ENCODE measurements at regions not wholly inside any gene's neighbourhood (a gene's known extent, or its start where the extent isn't known, plus 50 kb on each side); places are given as distances from the start of the nearest gene placed in this dataset.

GRCh38 chr4:16450724-16451123 is 224.5 kb upstream of the TAPT1 start:
- BruUV-seq (replicated peaks): no TSS peak
- H3K27ac ChIP-seq (ENCODE audit: extremely low read depth, low read depth, low read length): no peak overlapping the region
- in situ Hi-C loops (cut with MboI): loop anchor here (10.0 kb wide), 1 partner anchor 156 kb away; no protein-coding TSS in a partner anchor
- TF ChIP-seq EWSR1 (IDR thresholded peaks at IDR 0.05; ENCODE audit: borderline replicate concordance, low read depth, partially characterized antibody) (no peak), ARID4B (CRISPR knock-in tag; IDR thresholded peaks at IDR 0.05) (no peak), ATF3 (IDR thresholded peaks at IDR 0.05) (no peak), ATF3 (CRISPR knock-in tag; conservative IDR thresholded peaks at IDR 0.05) (no peak), RAD51 (IDR thresholded peaks at IDR 0.05; ENCODE audit: borderline replicate concordance, low read depth) (no peak), C11orf30 (IDR thresholded peaks at IDR 0.05; ENCODE audit: low read depth) (no peak), FIP1L1 (IDR thresholded peaks at IDR 0.05; ENCODE audit: low read depth, low read length, poor library complexity, severe bottlenecking) (no peak), MITF (IDR thresholded peaks at IDR 0.05) (no peak), STAG1 (CRISPR knock-in tag; IDR thresholded peaks at IDR 0.05; ENCODE audit: borderline replicate concordance) (no peak), NCOA2 (IDR thresholded peaks at IDR 0.05; ENCODE audit: partially characterized antibody in 2 of 2) (no peak), CTCFL (IDR thresholded peaks at IDR 0.05; ENCODE audit: borderline replicate concordance, insufficient read depth, low read depth, low read length, poor library complexity, severe bottlenecking) (no peak), GTF2B (IDR thresholded peaks at IDR 0.05; ENCODE audit: extremely low read depth, insufficient read length) (no peak), SAFB2 (IDR thresholded peaks at IDR 0.05; ENCODE audit: borderline replicate concordance, low read depth, low read length, severe bottlenecking) (no peak)

More at GRCh38 chr4:16450724-16451123, 224.5 kb upstream of the TAPT1 start:
- 0% methylated on average over 1 of the region's 1 CpG for WGBS (ENCODE audit: insufficient coverage, low coverage, missing lambda C conversion rate)
- FAIRE-seq (no peak), ATAC-seq (no peak), DNase-seq (ENCODE audit: extremely low read depth in 1 of 4, low spot score in 3 of 4) (no peak)
- no peak overlapping the region for H3K4me2 ChIP-seq (ENCODE audit: insufficient read depth, low read length)
- H3K27me3 ChIP-seq (ENCODE audit: control insufficient read depth in 2 of 2, insufficient read depth in 2 of 2, low read length in 2 of 2): no peaks in the 10 kb centered on the region
- no peak overlapping the region for H3K9ac ChIP-seq (ENCODE audit: insufficient read depth in 1 of 2, low read depth in 2 of 2, low read length in 2 of 2)
- no peaks in the 10 kb centered on the region for H4K20me1 ChIP-seq (replicated peaks; ENCODE audit: control insufficient read depth, insufficient read depth, low read length)
- intact Hi-C loops (cut with micrococcal nuclease): no loop called here
- H3K4me3 ChIP-seq: no peak overlapping the region
- no peaks in the 10 kb centered on the region for H3K9me3 ChIP-seq (replicated peaks; ENCODE audit: control insufficient read depth, insufficient read depth, low read depth, low read length)
- no peaks in the 10 kb centered on the region for H3K79me2 ChIP-seq (ENCODE audit: control insufficient read depth, insufficient read depth, low read length)
- no peak overlapping the region for H2AFZ ChIP-seq (ENCODE audit: low read depth, low read length)
- no peaks in the 10 kb centered on the region for H3K36me3 ChIP-seq (ENCODE audit: control insufficient read depth, insufficient read depth, low read length)
- no peaks in the 10 kb centered on the region for H3K4me1 ChIP-seq (replicated peaks in 1 of 2; ENCODE audit: control insufficient read depth in 2 of 2, insufficient read depth in 2 of 2, low read length in 2 of 2)
- CTCF ChIA-PET (ENCODE audit: low intra/inter-chr PET ratio): no interaction called here
- POLR2A ChIA-PET: no interaction called here
- H3K9me1 ChIP-seq (ENCODE audit: control insufficient read depth, insufficient read depth, low read length): no peaks in the 10 kb centered on the region
